Endothelial cell of umbilical vein (primary cell): ENCODE measurements at regions not wholly inside any gene's neighbourhood (a gene's known extent, or its start where the extent isn't known, plus 50 kb on each side); places are given as distances from the start of the nearest gene placed in this dataset.

Experiments used
- BruUV-seq: library from RNA; stranded (reverse); fragments of 400-500 nt; replicated peaks from 2 replicates; lab custom pipeline; 2021; lab: Mats Ljungman, UMichigan
- CTCF ChIA-PET: fragments of 300-600, 350-600 bp; sonication (Branson Sonifier 250); formaldehyde crosslinking; loops from one replicate; lab custom pipeline; 2021; ENCODE audit warnings: antibody characterized with exemption, inconsistent platforms; lab: Charles Lee
- POLR2A ChIA-PET: fragments of 300-600, 350-600 bp; sonication (Branson Sonifier 250); formaldehyde crosslinking; loops from one replicate; lab custom pipeline; 2021; ENCODE audit warnings: antibody characterized with exemption, inconsistent platforms; lab: Charles Lee
- DNase-seq: peaks from one replicate; pipeline ENCODE4 v3.0.0-alpha.2; 2011; ENCODE audit warnings: low read depth, low spot score
- FAIRE-seq: peaks from 2 replicates; lab custom pipeline; 2011; peaks lifted over from hg19 to GRCh38; lab: Jason Lieb, UNC
- H2AFZ ChIP-seq: 2 replicates; pipeline ENCODE4 v1.6.0; 2012; ENCODE audit warnings: low read depth, low read length, control low read depth, inconsistent platforms
- H3K27ac ChIP-seq: 2 replicates; pipeline ENCODE4 v1.5.1; 2011; ENCODE audit warnings: low read depth, mild to moderate bottlenecking, control low read depth, low read length, moderate library complexity; ENCODE audit not compliant: insufficient read depth
- H3K27me3 ChIP-seq, 2 experiments: 2 replicates each; pipeline versions ENCODE4 v1.6.0 to v1.6.1; 2011; ENCODE audit warnings: low read length in 2 of 2, mixed read lengths in 1 of 2; ENCODE audit not compliant: control insufficient read depth in 2 of 2, insufficient read depth in 2 of 2
- H3K36me3 ChIP-seq, 2 experiments: 2 replicates in 1 of 2; 3 replicates in 1 of 2; pipeline ENCODE4 v1.5.1; 2011; ENCODE audit warnings: low read length in 2 of 2, mild to moderate bottlenecking in 1 of 2, moderate library complexity in 1 of 2; ENCODE audit not compliant: control insufficient read depth in 2 of 2, insufficient read depth in 2 of 2; ENCODE audit errors: extremely low read depth in 1 of 2
- H3K4me1 ChIP-seq: 3 replicates; pipeline ENCODE4 v1.5.1; 2011; ENCODE audit warnings: mild to moderate bottlenecking, low read length; ENCODE audit not compliant: control insufficient read depth, insufficient read depth; ENCODE audit errors: extremely low read depth
- H3K4me2 ChIP-seq: 2 replicates; pipeline ENCODE4 v1.6.1; 2011; ENCODE audit warnings: low read length, control low read depth, mixed read lengths; ENCODE audit not compliant: insufficient read depth
- H3K4me3 ChIP-seq, 3 experiments: fragments of 200-600 bp in 1 of 3; sonication (generic), shearing (Covaris generic) in 1 of 3; replicated peaks in 1 of 3; 2 replicates each; pipeline ENCODE4 v1.5.1; 2011 to 2016; ENCODE audit warnings: control low read depth in 3 of 3, low read length in 3 of 3, mild to moderate bottlenecking in 2 of 3, inconsistent platforms in 1 of 3, low read depth in 1 of 3, moderate library complexity in 1 of 3; ENCODE audit not compliant: insufficient read depth in 1 of 3
- H3K79me2 ChIP-seq: 2 replicates; pipeline ENCODE4 v1.6.0; 2012; ENCODE audit warnings: low read length, inconsistent platforms; ENCODE audit not compliant: control insufficient read depth, insufficient read depth
- H3K9ac ChIP-seq: replicated peaks from 2 replicates; pipeline ENCODE3; 2011; ENCODE audit warnings: low read length, control low read depth; ENCODE audit not compliant: insufficient read depth; ENCODE audit errors: extremely low read depth
- H3K9me1 ChIP-seq: replicated peaks from 3 replicates; pipeline ENCODE4 v1.6.0; 2011; ENCODE audit warnings: mild to moderate bottlenecking, low read length; ENCODE audit not compliant: control insufficient read depth, insufficient read depth; ENCODE audit errors: extremely low read depth
- H3K9me3 ChIP-seq: replicated peaks from 2 replicates; pipeline ENCODE4 v1.5.1; 2012; ENCODE audit warnings: low read length, inconsistent platforms; ENCODE audit not compliant: control insufficient read depth, insufficient read depth
- H4K20me1 ChIP-seq: replicated peaks from 2 replicates; pipeline ENCODE3; 2011; ENCODE audit warnings: mild to moderate bottlenecking, low read length; ENCODE audit not compliant: control insufficient read depth, insufficient read depth; ENCODE audit errors: extremely low read depth
- CTCF ChIP-seq, 2 donors: IDR thresholded peaks; 1 replicate in 1 of 2; 2 replicates in 1 of 2; pipeline ENCODE4 v1.5.1; 2011; ENCODE audit warnings: low read length in 2 of 2, mild to moderate bottlenecking in 2 of 2, moderate library complexity in 2 of 2, control low read depth in 1 of 2, inconsistent platforms in 1 of 2, low read depth in 1 of 2; ENCODE audit not compliant: insufficient read depth in 1 of 2; ENCODE audit errors: extremely low read depth in 1 of 2
- EZH2 ChIP-seq: IDR thresholded peaks from 2 replicates; pipeline ENCODE4 v1.6.1; 2012; ENCODE audit warnings: borderline replicate concordance, low read depth, mild to moderate bottlenecking, moderate library complexity, low read length, inconsistent platforms; ENCODE audit not compliant: severe bottlenecking
- FOS ChIP-seq: IDR thresholded peaks from 2 replicates; pipeline ENCODE4 v1.6.1; 2011; ENCODE audit warnings: mild to moderate bottlenecking, low read length, moderate library complexity, borderline replicate concordance; ENCODE audit not compliant: insufficient read depth
- GATA2 ChIP-seq: IDR thresholded peaks from 2 replicates; pipeline ENCODE4 v1.7.0; 2011; ENCODE audit warnings: low read depth, mild to moderate bottlenecking, moderate library complexity, mixed read lengths, low read length; ENCODE audit not compliant: insufficient read length, insufficient read depth
- JUN ChIP-seq: IDR thresholded peaks from 2 replicates; pipeline ENCODE4 v1.6.1; 2011; ENCODE audit warnings: borderline replicate concordance, low read depth; ENCODE audit not compliant: insufficient read length, insufficient read depth
- MAX ChIP-seq: IDR thresholded peaks from 2 replicates; pipeline ENCODE4 v1.6.1; 2011; ENCODE audit not compliant: insufficient read depth, insufficient read length
- MYC ChIP-seq: IDR thresholded peaks from one replicate; pipeline ENCODE4 v1.6.1; 2011; ENCODE audit warnings: mild to moderate bottlenecking, low read depth, low read length
- POLR2A ChIP-seq: IDR thresholded peaks from 2 replicates; pipeline ENCODE4 v1.6.1; 2012; ENCODE audit warnings: low read depth, mild to moderate bottlenecking, control low read depth, low read length
- POLR2AphosphoS5 ChIP-seq: IDR thresholded peaks from 2 replicates; pipeline ENCODE4 v1.6.1; 2012; ENCODE audit warnings: low read depth, mild to moderate bottlenecking, control low read depth, low read length, moderate library complexity; ENCODE audit not compliant: insufficient read depth
- dilution Hi-C: fragments of 300-500 bp; cut with MboI; formaldehyde crosslinking; loops from one replicate; pipeline ENCODE4 v1.15.0; 2019; ENCODE audit warnings: low sequenced_read_pairs; ENCODE audit not compliant: extremely low pct_ligation_motif_present
- intact Hi-C: fragments of 100-400 bp; cut with micrococcal nuclease; formaldehyde crosslinking; loops from one replicate; pipeline ENCODE4 v1.10.0; 2022

- Histone ChIP-seq H3K36me3 (no peaks in the 10 kb centered on the region), H4K20me1 (no peaks in the 10 kb centered on the region), H3K9ac (no peak overlapping the region), H3K4me1 (no peaks in the 10 kb centered on the region), H3K4me2 (no peak overlapping the region), H3K4me3 (no peak overlapping the region), H3K9me3 (no peaks in the 10 kb centered on the region), H3K27me3 (peaks cover 0 to 2% of the 10 kb centered on the region in 2 experiments), H3K9me1 (no peaks in the 10 kb centered on the region), H3K79me2 (no peaks in the 10 kb centered on the region), H2AFZ (no peak overlapping the region), H3K27ac (no peak overlapping the region)
- intact Hi-C loops (no loop called here), dilution Hi-C loops (no loop called here)
- FAIRE-seq (no peak), DNase-seq (no peak)
- TF ChIP-seq POLR2AphosphoS5 (no peak), CTCF (IDR thresholded peaks at IDR 0.05; ENCODE audit: extremely low read depth in 1 of 2, insufficient read depth in 1 of 2, low read depth in 1 of 2, low read length in 2 of 2) (no peak), MYC (no peak), POLR2A (no peak), EZH2 (no peak), GATA2 (no peak), FOS (no peak), MAX (no peak), JUN (no peak)
- BruUV-seq = no TSS peak
- CTCF ChIA-PET = no interaction called here
- POLR2A ChIA-PET = no interaction called here
Observed at GRCh38 chr2:163541943-163542342, 193.9 kb downstream of the FIGN start.
